ENCODE measurements at regions not wholly inside any gene's neighbourhood (a gene's known extent, or its start where the extent isn't known, plus 50 kb on each side); places are given as distances from the start of the nearest gene placed in this dataset.

DNA sequence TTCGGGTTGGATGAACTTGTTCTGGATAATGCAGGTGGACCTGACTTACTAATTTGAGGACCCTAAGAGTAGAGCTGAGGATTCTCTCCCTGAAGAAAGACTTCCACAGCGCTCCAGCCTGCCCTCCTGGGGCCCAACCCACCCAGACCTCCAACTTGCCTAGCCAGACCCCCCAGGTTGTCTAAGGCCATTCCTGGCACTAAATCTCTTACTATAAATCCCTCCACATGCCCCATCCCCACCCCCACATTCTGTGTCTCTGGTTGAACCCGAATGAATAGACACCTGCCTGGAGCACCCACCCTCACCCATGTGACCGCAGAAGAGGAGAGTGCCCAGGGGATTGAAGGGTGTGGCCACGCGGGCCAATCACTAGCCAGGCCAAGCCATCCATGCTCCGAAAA lies 1480.0 kb downstream of the TBC1D22A start:
- no peak overlapping the region for H3K4me3 ChIP-seq
- H3K9ac ChIP-seq = no peak overlapping the region
- H3K4me2 ChIP-seq = peak overlapping the region; percentile 62 to 96 (median 78); a peak in 19 of 22 replicates
- no peak for TF ChIP-seq Cebpa-rat (IDR thresholded peaks at IDR 0.05)
- H3K4me1 ChIP-seq = peaks cover 29 to 76% (median 62%) of the 10 kb centered on the region in 10 experiments
- H3K9me3 ChIP-seq (replicated peaks in 1 of 11) = peaks cover 0 to 9% (median 0%) of the 10 kb centered on the region in 11 experiments; a peak in 1 of 22 replicates
- H3K27ac ChIP-seq = no peak overlapping the region
- peaks cover 6 to 45% (median 27%) of the 10 kb centered on the region in 11 experiments; a peak in 19 of 22 replicates for H3K27me3 ChIP-seq
- H3K36me3 ChIP-seq = no peaks in the 10 kb centered on the region
- peaks cover 0 to 25% (median 10%) of the 10 kb centered on the region in 11 experiments; a peak in 9 of 22 replicates for H4K20me1 ChIP-seq

DNA sequence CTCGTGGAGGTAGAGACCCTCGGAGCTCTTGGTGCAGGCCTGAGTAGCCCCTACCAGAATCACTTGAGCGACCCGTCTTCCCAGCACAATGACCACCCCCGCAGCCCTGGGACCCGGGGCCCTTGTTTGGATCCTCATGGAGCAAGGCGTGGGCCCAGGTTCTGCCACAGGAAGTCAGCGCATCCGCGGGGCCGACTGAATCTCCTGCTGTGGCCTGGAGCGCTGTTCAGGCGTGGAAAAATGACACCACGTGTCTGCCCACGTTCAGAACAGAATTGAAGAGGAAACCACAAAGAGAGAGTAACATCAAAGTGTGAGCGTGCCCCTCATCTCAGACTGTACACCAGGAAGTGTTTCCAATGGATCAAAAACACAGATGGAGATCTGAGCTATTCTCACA lies 1479.2 kb downstream of the TBC1D22A start:
- Histone ChIP-seq H3K27me3 (peaks cover 6 to 46% (median 27%) of the 10 kb centered on the region in 11 experiments; a peak in 19 of 22 replicates), H3K36me3 (no peaks in the 10 kb centered on the region), H3K9ac (no peak overlapping the region), H3K4me2 (peak overlapping the region; percentile 62 to 96 (median 78)), H4K20me1 (peaks cover 0 to 25% (median 10%) of the 10 kb centered on the region in 11 experiments; a peak in 9 of 22 replicates), H3K27ac (no peak overlapping the region), H3K9me3 (replicated peaks in 1 of 11) (peaks cover 0 to 9% (median 0%) of the 10 kb centered on the region in 11 experiments; a peak in 1 of 22 replicates), H3K4me3 (no peak overlapping the region), H3K4me1 (peaks cover 29 to 76% (median 62%) of the 10 kb centered on the region in 10 experiments)
- no peak for TF ChIP-seq Cebpa-rat (IDR thresholded peaks at IDR 0.05)

DNA sequence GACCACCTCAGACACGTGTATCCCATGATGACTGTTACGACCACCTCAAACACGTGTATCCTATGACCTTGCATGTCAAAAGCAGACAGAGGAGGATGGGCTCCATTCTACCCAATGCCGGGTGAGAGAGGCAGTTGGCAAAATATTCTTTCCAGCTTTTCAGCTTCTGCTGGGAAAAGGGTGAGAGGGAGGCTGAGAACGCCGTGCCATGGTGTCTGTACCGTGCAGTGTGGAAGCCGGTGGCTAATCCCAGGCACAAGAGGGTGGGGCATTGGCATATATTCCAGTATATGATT lies 1478.4 kb downstream of the TBC1D22A start:
- Histone ChIP-seq H3K27me3 (peaks cover 6 to 46% (median 27%) of the 10 kb centered on the region in 11 experiments; a peak in 19 of 22 replicates), H4K20me1 (peaks cover 0 to 25% (median 10%) of the 10 kb centered on the region in 11 experiments; a peak in 9 of 22 replicates), H3K36me3 (no peaks in the 10 kb centered on the region), H3K9me3 (replicated peaks in 1 of 11) (peaks cover 0 to 9% (median 0%) of the 10 kb centered on the region in 11 experiments; a peak in 1 of 22 replicates), H3K4me1 (peaks cover 29 to 72% (median 62%) of the 10 kb centered on the region in 10 experiments), H3K27ac (no peak overlapping the region), H3K4me3 (no peak overlapping the region), H3K4me2 (peak overlapping the region in 8 of 11 experiments; percentile 62 to 96 (median 82); a peak in 12 of 22 replicates), H3K9ac (no peak overlapping the region)
- TF ChIP-seq Cebpa-rat (IDR thresholded peaks at IDR 0.05) = no peak

DNA sequence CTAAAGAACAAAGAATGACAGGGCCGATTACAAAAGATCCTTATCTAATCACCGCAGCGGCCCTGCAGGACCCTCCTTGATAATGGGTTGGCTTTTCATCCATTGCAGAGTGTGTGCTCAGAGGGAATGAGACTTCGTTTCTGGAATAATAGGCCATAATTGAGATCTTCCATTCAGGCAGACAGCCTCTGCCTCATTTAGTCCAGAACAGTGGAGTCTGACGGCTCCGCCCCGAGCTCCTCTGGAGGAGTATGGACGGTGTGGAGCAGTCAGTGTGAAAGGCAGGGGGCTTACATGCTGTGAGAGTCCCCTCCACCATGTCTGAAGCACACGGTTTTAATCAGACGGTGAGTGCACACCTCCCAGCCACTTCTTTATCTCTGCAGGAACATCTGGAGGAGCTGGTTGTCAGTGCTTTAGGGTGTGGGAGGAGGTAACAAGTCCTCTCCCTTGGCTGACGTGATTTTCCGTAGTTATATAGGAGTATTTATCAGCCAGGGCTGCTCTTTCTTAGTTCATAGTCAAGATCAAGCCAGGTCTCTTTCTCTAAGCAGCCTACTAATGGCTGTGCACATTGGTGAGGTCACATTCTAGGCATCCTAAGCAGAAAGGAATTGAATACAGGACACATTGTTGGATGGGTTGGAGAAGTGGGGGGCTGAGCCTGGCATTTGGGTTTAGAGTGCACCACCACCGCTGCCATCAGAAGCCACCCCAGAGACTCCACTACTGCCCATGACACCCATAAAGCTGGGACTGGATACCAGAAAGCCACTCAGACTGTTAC lies 1477.9 kb downstream of the TBC1D22A start:
- H3K4me3 ChIP-seq = no peak overlapping the region
- TF ChIP-seq Cebpa-rat (IDR thresholded peaks at IDR 0.05) = no peak
- peaks cover 6 to 46% (median 27%) of the 10 kb centered on the region in 11 experiments; a peak in 19 of 22 replicates for H3K27me3 ChIP-seq
- H3K9ac ChIP-seq = no peak overlapping the region
- H3K4me1 ChIP-seq = peaks cover 29 to 68% (median 60%) of the 10 kb centered on the region in 10 experiments
- H3K36me3 ChIP-seq = no peaks in the 10 kb centered on the region
- no peak overlapping the region for H3K27ac ChIP-seq
- peaks cover 0 to 9% (median 0%) of the 10 kb centered on the region in 11 experiments; a peak in 1 of 22 replicates for H3K9me3 ChIP-seq (replicated peaks in 1 of 11)
- H3K4me2 ChIP-seq = peak overlapping the region in 5 of 11 experiments; percentile 48 to 96 (median 83); a peak in 7 of 22 replicates
- H4K20me1 ChIP-seq = peaks cover 0 to 25% (median 10%) of the 10 kb centered on the region in 11 experiments; a peak in 9 of 22 replicates

DNA sequence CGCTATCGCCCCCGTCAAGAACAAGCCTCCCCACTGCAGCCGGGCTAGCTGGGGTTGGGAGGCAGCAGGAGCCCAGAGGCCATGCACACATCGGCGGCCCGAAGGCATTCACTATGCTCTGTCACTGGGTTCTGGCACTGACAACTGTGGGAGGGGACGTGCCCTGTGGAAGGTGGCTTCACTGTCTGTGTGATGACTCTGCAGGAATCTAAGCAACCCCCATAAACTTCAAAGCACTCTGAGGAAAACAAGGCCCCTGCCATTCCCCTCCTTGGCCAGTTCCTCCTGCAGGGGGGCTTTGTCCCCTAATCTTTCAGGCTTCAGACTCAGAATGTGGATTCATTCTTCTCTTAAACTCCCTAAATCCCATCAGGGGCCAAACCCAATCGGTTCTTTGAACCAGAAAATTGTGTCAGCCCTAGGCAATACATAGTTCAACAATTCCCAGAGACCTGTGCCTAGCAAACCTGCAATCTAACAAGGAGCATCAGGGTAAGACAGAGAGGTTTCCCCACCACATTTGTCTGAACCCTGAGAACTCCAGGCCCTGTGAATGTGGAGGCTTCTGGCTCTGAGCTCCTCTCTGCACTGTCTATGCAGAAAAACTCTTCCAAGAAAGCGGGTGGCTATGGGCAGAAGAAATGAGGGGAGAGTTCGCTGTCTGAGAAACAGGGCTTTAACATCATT lies 1477.2 kb downstream of the TBC1D22A start:
- Histone ChIP-seq H4K20me1 (peaks cover 0 to 25% (median 10%) of the 10 kb centered on the region in 11 experiments; a peak in 9 of 22 replicates), H3K9ac (no peak overlapping the region), H3K27me3 (peaks cover 6 to 46% (median 27%) of the 10 kb centered on the region in 11 experiments; a peak in 19 of 22 replicates), H3K9me3 (replicated peaks in 1 of 11) (peaks cover 0 to 9% (median 0%) of the 10 kb centered on the region in 11 experiments; a peak in 1 of 22 replicates), H3K36me3 (no peaks in the 10 kb centered on the region), H3K27ac (no peak overlapping the region), H3K4me1 (peaks cover 24 to 61% (median 52%) of the 10 kb centered on the region in 10 experiments), H3K4me2 (peak overlapping the region; percentile 6 to 96 (median 49); a peak in 19 of 22 replicates), H3K4me3 (no peak overlapping the region)
- no peak for TF ChIP-seq Cebpa-rat (IDR thresholded peaks at IDR 0.05)

DNA sequence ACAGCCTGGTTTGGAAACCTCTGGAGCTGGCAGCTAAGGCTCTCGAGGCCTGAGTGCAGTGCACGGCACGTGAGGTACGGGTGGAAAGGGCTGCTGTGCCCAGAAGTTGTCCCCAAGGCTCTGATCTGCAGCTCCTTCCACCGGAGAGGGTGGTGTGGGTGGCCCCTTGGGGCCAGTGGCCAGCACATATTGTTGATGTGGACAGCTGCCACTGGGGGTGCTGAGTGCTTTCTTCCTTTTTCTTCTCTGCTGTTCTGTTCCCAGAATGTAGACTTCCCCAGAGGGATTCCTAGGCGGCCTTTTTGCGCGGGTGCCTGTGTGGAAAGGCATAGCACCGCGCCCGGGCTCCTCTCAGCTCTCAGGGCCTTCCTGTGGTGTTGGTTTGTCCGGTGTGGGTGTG lies 1476.5 kb downstream of the TBC1D22A start:
- TF ChIP-seq Cebpa-rat (IDR thresholded peaks at IDR 0.05) = no peak

DNA sequence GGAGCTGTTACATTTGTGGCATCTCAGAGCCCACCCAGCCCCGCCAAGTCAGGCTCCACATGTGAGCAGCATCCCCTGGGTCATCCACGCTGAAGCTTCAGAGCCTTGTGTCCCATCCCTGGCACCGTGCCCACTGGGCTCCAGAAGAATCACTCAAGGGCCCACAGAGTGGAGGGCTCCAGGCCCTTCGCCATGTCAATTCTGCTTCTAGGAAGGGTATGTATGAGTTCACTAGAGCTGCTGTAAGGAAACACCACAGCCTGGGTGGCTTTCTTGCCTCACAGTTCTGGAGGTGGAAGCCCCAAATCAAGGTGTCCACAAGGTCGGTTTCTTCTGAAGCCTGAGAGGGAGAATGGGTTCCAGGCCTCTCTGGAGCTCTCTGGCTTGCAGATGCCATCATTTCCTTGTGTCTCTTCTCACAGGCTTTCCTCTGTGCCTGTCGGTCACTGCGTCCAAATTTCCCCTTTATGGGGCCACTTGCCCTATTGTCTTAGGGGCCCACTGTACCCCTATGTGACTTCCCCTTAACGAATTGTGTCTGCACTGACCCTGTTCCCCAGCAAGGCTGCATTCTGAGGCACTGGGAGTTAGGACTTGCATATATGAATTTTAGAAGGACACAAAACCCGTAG lies 1476.0 kb downstream of the TBC1D22A start:
- H3K9ac ChIP-seq = no peak overlapping the region
- H3K27me3 ChIP-seq = peaks cover 6 to 46% (median 27%) of the 10 kb centered on the region in 11 experiments; a peak in 19 of 22 replicates
- H3K4me3 ChIP-seq = no peak overlapping the region
- H3K36me3 ChIP-seq = no peaks in the 10 kb centered on the region
- TF ChIP-seq Cebpa-rat (IDR thresholded peaks at IDR 0.05) = no peak
- no peak overlapping the region for H3K27ac ChIP-seq
- H4K20me1 ChIP-seq = peaks cover 0 to 25% (median 10%) of the 10 kb centered on the region in 11 experiments; a peak in 9 of 22 replicates
- peaks cover 24 to 58% (median 51%) of the 10 kb centered on the region in 10 experiments for H3K4me1 ChIP-seq
- peaks cover 8 to 11% (median 10%) of the 10 kb centered on the region in 11 experiments for H3K9me3 ChIP-seq (replicated peaks in 1 of 11)
- H3K4me2 ChIP-seq = peak overlapping the region; percentile 6 to 91 (median 51); a peak in 20 of 22 replicates

More for the DNA sequence above, 1476.5 kb downstream of the TBC1D22A start:
- Histone ChIP-seq H3K4me2 (peak overlapping the region; percentile 6 to 91 (median 49); a peak in 20 of 22 replicates), H3K9me3 (replicated peaks in 1 of 11) (peaks cover 3 to 9% (median 4%) of the 10 kb centered on the region in 11 experiments), H3K27ac (no peak overlapping the region), H3K9ac (no peak overlapping the region), H3K36me3 (no peaks in the 10 kb centered on the region), H3K4me3 (no peak overlapping the region), H3K4me1 (peaks cover 24 to 58% (median 51%) of the 10 kb centered on the region in 10 experiments), H3K27me3 (peaks cover 6 to 46% (median 27%) of the 10 kb centered on the region in 11 experiments; a peak in 19 of 22 replicates), H4K20me1 (peaks cover 0 to 25% (median 10%) of the 10 kb centered on the region in 11 experiments; a peak in 9 of 22 replicates)
